ENCODE measurements at regions not wholly inside any gene's neighbourhood (a gene's known extent, or its start where the extent isn't known, plus 50 kb on each side); places are given as distances from the start of the nearest gene placed in this dataset.
"Not testable (repeated sequence)": the region's sequence is repeated elsewhere in the genome, so short reads cannot be mapped to it uniquely, and the experiment has no call there.

- Histone ChIP-seq H3K4me3 (no peak overlapping the region), H3K36me3 (no peaks in the 10 kb centered on the region), H3K27ac (no peak overlapping the region), H3K27me3 (no peaks in the 10 kb centered on the region), H3K4me1 (ENCODE audit: low read depth) (no peaks in the 10 kb centered on the region), H3K9me3 (ENCODE audit: low read depth) (no peaks in the 10 kb centered on the region)
- no peak for DNase-seq (ENCODE audit: low read depth in 1 of 2, low spot score in 1 of 2)
- TF ChIP-seq CTCF (IDR thresholded peaks at IDR 0.05; ENCODE audit: low read depth, low read length): no peak
Measured at GRCh38 chr2:216987252-216987821, 127.5 kb upstream of the TNP1 start.

GRCh38 chr2:216985658-216986141 is 125.8 kb upstream of the TNP1 start:
- no peak for DNase-seq (ENCODE audit: low read depth in 1 of 2, low spot score in 1 of 2)

GRCh38 chr2:216984937-216985336 is 125.1 kb upstream of the TNP1 start:
- DNase-seq (ENCODE audit: low read depth in 1 of 2, low spot score in 1 of 2): no peak

More at GRCh38 chr2:216985658-216986141, 125.8 kb upstream of the TNP1 start:
- Histone ChIP-seq H3K4me1 (ENCODE audit: low read depth) (no peaks in the 10 kb centered on the region), H3K27me3 (no peaks in the 10 kb centered on the region), H3K36me3 (no peaks in the 10 kb centered on the region), H3K4me3 (no peak overlapping the region), H3K27ac (no peak overlapping the region), H3K9me3 (ENCODE audit: low read depth) (no peaks in the 10 kb centered on the region)
- no peak for TF ChIP-seq CTCF (IDR thresholded peaks at IDR 0.05; ENCODE audit: low read depth, low read length)

GRCh38 chr2:216981951-216982350 is 122.1 kb upstream of the TNP1 start:
- H3K4me1 ChIP-seq (ENCODE audit: low read depth); H3K9me3 ChIP-seq (ENCODE audit: low read depth); H3K4me3 ChIP-seq; H3K36me3 ChIP-seq; H3K27me3 ChIP-seq; H3K27ac ChIP-seq: not testable (repeated sequence)
- DNase-seq (ENCODE audit: low read depth in 1 of 2, low spot score in 1 of 2): peak in 1 of 2 donors; percentile 56

More at GRCh38 chr2:216984937-216985336, 125.1 kb upstream of the TNP1 start:
- no peaks in the 10 kb centered on the region for H3K36me3 ChIP-seq
- H3K27me3 ChIP-seq: no peaks in the 10 kb centered on the region
- TF ChIP-seq CTCF (IDR thresholded peaks at IDR 0.05; ENCODE audit: low read depth, low read length): no peak
- H3K9me3 ChIP-seq (ENCODE audit: low read depth): no peaks in the 10 kb centered on the region
- no peaks in the 10 kb centered on the region for H3K4me1 ChIP-seq (ENCODE audit: low read depth)
- no peak overlapping the region for H3K27ac ChIP-seq
- no peak overlapping the region for H3K4me3 ChIP-seq

GRCh38 chr2:216980510-216980909 is 120.6 kb upstream of the TNP1 start:
- not testable (repeated sequence) for H3K27ac ChIP-seq; H3K9me3 ChIP-seq (ENCODE audit: low read depth); DNase-seq (ENCODE audit: low read depth in 1 of 2, low spot score in 1 of 2); H3K27me3 ChIP-seq; H3K4me1 ChIP-seq (ENCODE audit: low read depth); H3K4me3 ChIP-seq; H3K36me3 ChIP-seq

GRCh38 chr2:216974321-216975302 is 114.7 kb upstream of the TNP1 start:
- no peak for TF ChIP-seq CTCF (IDR thresholded peaks at IDR 0.05; ENCODE audit: low read depth, low read length)
- H3K27ac ChIP-seq: no peak overlapping the region

More at GRCh38 chr2:216974321-216975302, 114.7 kb upstream of the TNP1 start:
- no peak overlapping the region for H3K4me3 ChIP-seq
- no peaks in the 10 kb centered on the region for H3K9me3 ChIP-seq (ENCODE audit: low read depth)
- no peaks in the 10 kb centered on the region for H3K4me1 ChIP-seq (ENCODE audit: low read depth)
- peaks cover 3% of the 10 kb centered on the region for H3K27me3 ChIP-seq
- no peak for DNase-seq (ENCODE audit: low read depth in 1 of 2, low spot score in 1 of 2)
- no peaks in the 10 kb centered on the region for H3K36me3 ChIP-seq
